ENCODE measurements at regions not wholly inside any gene's neighbourhood (a gene's known extent, or its start where the extent isn't known, plus 50 kb on each side); places are given as distances from the start of the nearest gene placed in this dataset.

DNA sequence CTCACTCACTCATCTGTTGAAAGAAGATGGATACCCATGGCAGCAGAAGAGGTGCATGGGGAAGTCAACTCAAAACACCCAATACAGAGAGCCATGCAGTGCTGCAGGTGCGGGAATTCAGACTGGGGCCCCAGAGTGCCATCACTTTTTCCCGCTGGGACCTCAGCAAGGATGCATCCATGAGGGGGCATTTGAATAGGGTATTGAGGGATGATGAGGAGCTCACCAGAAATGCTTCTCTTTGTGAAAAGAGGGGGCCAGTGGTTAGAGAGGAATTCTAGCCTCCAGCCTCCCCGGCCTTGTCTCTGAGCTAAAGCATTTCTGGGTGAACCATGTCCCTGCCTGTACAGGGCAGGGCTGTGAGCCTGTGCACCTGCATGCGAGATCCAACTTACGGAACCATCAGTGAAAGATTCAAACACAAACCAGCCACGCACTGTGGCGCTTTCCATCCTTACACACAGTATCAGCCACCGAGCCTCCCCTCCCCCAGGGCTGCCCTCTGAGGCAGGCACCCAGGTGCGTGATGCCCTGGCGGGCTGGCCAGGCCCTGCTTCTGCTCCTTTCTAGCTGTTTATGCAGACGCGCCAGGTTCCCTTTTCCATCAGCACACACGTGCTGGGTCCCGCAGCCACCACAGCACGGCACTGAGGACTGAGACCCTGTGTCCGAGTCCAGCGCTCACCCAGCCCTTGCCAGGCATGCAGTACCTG is 1177.2 kb downstream of the BRD1 start:
- DNase-seq (ENCODE audit: low read depth in 2 of 3, low spot score in 2 of 3), result no peak

DNA sequence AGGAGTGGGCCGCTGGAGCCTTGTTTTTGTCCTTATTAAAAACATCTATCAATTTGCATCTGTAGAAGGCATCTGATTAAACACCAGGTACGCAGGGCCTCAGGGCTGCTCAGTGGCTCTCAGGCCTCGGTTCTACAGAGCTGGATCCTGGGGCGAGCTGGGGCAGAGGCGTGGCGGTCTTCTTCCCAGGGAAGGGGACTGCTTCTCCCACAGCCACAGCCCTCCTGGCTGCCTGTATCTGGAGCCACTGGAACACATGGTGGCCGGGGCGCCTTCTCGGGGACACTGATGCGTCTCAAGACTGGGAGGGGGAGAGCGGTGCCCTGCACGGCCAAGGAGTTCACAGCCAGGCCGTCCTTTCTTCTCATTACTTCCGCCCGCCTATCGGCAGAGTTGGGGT is 1178.2 kb downstream of the BRD1 start:
- DNase-seq (ENCODE audit: low read depth in 2 of 3, low spot score in 2 of 3), result no peak

DNA sequence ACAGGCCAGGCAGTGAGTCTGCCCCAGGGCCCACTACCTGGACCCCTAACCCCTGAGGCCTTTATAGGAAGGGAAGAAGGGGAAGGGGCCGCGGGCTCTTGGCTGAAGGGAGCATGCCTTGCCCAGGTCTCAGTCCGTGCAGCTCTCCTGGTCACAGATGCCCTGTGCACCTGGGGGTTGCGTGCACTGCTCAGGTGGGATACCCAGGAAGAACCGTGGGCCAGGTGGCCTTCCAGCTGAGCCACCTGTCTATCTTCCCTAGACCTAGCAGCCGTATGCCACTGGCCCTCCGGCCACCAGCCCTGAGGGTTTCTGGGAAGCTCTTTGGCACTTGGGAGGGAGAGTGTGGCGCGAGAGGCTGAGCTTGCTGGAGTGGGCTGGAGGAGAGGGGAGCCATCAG is 1178.6 kb downstream of the BRD1 start:
- DNase-seq (ENCODE audit: low read depth in 2 of 3, low spot score in 2 of 3), result no peak

DNA sequence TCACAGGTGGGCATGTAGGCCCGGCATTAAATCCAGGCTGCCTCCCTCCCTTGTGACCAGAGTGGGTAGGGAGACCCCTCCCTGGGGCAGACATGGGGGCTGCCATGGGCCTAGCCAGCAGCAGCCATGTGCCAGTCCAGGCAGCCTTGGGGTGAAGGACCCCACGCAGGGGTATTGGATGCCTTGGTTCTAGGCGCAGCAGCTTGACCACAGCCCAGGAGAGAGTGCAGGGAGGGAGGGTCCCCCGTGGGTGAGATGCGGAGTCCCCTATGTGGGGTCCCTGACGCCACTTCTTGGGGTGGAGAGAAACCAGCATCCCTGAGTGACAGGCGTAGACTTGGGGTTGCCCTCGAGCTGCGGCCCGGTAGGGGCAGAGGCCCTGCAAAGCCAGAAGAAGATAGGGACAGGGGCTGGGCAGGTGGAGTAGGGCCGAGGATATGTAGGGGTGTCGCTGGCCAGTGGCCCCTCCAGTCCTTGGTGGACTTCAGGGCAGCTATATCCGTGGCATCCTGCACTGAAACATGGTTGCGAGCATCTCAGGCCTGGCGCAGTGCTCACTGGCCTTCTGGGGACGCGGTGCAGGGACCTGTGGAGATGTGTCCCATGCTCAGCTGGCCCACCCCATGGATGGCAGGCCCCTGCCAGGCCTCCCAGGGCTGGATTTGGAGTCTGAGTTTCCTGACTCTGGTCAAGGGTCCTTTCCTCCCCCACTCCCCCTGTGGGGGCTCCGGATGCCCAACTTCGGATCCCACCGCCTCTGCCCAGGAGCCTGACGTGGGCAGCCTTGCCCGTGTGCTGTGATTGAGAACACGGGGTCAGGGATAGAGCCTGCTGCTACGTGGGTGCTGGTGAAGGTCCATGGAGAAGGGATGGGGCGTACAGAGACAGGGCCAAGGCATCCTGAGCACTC is 1179.8 kb downstream of the BRD1 start:
- no peak for DNase-seq (ENCODE audit: low read depth in 2 of 3, low spot score in 2 of 3)

DNA sequence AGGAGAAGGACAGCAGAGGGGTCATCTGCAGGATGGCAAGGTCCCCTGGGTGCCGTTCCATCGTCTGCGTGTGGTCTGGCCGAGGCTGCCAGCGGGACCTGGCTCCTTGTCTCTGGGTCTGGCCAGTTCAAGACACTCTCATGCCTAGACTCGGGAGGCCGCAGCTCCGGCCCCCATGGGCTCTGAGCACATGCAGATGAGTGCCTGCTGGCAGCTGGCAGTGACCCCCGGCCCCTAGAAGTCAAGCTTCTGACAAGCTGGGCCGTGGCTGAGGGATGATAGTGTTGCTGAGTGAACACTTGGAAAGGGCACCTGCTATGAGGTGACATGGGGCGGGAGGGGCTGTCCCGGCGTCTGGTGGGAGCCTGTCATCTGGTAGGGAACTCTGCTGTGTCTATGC is 1180.6 kb downstream of the BRD1 start:
- DNase-seq (ENCODE audit: low read depth in 2 of 3, low spot score in 2 of 3), result no peak

DNA sequence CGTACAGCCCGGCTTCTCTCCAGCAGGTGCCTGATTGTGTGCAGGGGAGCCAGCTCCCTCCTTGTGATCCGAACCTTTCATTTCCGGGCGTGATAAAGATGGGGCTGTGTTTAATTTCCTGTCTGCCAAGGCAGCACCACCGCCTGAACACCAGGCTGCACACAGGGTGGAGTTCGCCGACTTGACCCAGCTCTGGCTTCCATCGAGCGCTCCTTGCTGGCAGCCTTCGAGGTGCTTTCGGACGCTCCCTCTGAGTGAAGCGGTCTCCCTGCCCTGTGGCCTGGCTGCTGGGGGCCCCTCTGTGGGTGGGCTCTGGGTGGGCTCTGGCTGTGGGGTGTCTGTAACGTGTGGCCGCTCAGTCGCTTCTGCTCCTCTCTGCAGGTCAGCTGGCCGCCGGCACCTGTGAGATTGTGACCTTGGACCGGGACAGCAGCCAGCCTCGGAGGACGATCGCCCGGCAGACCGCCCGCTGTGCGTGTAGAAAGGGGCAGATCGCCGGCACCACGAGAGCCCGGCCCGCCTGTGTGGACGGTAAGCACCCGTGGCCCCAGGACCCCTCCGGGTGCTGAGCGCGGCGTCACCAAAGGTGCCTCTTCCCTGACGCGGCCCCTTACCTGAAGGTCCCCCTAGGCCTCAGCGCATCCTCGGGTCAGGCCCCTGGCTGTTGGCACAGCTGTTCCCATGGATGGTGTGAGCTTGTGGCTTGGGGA is 1181.3 kb downstream of the BRD1 start:
- DNase-seq (ENCODE audit: low read depth in 2 of 3, low spot score in 2 of 3), result no peak

DNA sequence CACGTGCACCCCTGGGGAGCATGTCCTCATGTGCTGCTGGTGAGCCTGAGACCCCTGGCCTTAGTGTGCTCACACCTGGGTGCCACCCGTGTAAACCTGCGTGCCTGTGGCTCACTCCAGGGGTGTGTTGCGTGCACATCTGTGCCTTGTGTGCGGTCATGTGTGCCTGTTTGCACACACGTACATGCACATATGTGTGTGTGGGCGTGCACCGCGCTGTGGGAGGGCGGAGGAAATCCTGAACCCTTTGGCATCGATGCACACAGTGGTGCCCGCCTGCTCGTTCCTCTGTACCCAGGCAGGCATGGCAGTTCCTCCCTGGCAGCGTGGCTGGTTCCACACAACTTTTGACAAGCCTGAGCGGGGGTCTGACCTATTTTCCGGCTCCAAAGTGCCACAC is 1181.9 kb downstream of the BRD1 start:
- no peak for DNase-seq (ENCODE audit: low read depth in 2 of 3, low spot score in 2 of 3)

DNA sequence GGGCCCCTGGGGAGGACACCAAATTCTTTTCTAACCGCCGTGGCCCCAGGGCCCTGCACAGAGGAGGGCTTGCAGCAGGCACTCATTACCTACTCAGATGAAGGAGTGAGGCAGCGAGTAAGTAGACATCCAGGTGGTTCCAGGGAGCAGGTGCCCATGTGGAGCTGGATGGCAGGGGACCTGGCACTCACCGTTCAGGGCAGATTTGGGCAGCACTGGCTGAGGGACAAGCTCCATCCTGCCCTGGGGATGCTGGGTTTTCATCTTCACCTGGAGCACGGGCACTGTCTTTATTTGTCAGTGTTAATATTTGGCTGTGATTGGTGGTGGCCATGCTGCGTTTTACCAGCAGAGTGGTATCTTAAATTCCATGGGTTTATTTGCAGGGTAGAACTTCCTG is 1182.7 kb downstream of the BRD1 start:
- DNase-seq (ENCODE audit: low read depth in 2 of 3, low spot score in 2 of 3), result no peak

DNA sequence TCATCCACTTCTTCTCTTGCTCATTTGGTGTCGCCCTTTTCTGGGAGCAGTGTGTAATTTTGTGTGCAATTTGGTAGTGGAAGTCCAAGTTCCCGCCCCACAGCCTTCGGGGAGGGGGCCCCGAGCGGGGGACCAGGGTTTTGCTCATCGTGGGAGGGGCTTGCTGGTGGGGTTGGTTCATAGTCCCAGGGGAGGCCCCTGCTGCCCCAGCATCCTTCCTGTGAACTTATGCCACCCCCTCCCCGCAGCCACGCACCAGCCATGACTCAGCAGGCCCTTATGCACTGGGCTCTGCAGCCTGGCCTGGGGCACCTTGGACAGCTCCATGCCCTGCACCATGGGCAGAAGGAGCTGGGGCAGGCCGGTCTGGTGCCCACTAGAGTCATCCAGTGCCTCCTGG is 1183.6 kb downstream of the BRD1 start:
- DNase-seq (ENCODE audit: low read depth in 2 of 3, low spot score in 2 of 3), result peak in 2 of 3 donors; percentile 37 to 64

DNA sequence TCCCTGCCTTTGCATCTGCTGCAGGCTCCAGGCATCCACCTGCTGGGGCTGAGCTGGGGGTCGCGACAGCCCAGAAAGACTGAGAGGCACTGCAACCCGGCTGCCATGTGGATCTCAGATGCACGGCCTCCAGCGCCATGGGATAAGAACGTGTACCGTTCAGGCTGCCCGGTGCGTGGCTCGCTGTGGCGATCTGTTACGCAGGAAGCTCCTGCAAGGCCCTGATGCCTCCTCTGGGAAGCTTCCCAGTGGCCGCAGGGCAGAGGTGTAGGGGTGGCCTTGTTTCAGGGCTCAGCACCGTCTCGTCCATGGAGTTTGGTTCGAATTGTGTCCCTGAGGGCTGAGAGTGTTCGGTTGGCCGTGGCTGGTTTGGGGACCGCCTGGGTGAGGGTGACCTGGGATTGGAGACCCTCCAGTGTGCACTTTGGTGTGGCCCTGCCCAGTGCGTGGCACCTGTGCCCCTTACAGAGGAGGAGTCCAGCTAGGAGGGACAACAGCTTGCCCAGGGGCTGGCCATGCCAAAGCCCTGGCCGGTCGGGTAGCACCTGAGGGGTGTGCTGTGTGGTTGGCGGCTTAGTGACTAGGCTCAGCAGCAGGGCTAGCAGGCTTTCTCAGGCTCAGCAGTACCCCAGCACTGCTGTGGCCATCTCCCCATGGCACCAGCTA is 1184.5 kb downstream of the BRD1 start:
- no peak for DNase-seq (ENCODE audit: low read depth in 2 of 3, low spot score in 2 of 3)

DNA sequence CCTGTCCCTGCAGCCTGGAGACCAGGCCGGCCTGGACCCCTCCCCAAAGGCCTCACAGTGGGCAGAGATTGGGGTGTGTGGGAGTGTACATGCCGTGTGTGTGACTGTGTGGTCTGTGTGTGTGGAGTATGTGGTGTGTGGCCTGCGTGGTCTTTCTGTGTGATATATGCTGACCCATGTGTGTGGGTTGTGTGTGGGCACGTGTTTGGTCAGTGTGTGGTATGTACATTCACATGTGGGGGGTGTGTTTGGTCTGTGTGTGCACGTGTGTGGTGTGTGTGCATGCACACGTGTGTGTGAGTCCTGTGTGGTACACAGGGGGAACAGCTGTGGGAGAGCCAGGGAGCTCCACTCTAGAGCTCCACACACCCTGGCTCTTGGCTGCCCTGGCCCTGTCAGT is 1185.1 kb downstream of the BRD1 start:
- no peak for DNase-seq (ENCODE audit: low read depth in 2 of 3, low spot score in 2 of 3)

DNA sequence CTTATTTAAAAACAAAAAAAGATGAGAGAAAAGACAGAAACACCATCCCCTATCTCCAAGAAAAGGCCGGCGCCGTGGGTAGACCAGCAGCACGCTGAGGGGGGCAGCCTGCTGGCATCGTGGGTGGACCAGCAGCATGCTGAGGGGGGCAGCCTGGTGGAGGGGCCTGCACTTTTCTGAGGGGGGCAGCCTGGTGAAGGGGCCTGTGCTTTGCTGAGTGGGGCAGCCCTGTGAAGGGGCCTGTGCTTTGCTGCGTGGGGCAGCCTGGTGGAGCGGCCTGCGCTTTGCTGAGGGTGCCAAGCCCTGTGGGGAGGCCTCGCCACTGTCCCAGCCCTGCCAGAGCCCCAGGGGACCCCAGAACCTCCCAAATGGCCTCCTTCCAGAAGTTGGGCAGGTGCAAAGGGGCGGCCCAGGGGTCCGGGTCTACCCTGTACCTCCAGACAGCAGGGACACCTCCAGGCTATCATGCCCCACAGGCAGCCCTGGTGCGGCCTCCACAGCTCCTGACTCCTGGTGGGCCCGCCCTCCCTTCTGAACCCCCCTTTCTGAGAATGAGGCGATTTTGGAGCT is 1185.7 kb downstream of the BRD1 start:
- no peak for DNase-seq (ENCODE audit: low read depth in 2 of 3, low spot score in 2 of 3)

DNA sequence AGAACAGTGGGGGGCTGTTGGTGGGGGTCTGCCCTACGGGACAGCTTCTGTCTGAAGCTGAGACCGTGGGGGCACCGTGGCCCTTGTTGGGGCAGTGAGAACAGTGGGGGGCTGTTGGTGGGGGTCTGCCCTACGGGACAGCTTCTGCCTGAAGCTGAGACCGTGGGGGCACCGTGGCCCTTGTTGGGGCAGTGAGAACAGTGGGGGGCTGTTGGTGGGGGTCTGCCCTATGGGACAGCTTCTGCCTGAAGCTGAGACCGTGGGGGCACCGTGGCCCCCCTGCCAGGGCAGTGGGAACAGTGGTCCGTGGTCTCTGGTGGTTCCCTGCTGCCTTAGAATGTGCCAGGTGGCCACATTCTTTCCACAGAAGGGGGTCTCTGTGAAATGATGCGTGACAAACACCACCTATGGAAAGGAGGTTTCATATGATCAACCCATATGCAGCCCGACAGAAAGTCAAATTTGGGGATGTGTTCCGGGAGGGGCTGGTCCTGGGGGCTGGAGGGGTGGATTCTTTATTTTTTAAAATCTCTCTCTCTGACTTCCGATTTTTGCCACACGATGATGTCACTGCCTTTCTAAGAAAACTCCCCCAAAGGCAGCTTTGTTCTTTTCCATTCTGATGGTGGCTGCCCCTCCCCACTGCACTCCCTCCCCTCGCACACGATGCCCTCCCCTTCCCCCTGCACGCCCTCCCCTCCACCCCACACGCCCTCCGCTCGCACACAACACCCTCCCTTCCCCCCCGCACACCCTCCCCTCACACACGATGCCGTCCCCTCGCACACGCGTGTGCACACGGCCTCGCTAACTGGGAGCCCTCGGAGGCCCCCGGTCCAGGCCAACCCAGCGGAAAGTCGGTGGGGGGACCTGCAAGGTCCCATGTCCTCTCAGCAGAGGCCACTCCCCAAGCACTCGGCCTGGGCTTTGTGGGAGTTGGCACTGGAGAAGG is 1186.5 kb downstream of the BRD1 start:
- no peak for DNase-seq (ENCODE audit: low read depth in 2 of 3, low spot score in 2 of 3)

DNA sequence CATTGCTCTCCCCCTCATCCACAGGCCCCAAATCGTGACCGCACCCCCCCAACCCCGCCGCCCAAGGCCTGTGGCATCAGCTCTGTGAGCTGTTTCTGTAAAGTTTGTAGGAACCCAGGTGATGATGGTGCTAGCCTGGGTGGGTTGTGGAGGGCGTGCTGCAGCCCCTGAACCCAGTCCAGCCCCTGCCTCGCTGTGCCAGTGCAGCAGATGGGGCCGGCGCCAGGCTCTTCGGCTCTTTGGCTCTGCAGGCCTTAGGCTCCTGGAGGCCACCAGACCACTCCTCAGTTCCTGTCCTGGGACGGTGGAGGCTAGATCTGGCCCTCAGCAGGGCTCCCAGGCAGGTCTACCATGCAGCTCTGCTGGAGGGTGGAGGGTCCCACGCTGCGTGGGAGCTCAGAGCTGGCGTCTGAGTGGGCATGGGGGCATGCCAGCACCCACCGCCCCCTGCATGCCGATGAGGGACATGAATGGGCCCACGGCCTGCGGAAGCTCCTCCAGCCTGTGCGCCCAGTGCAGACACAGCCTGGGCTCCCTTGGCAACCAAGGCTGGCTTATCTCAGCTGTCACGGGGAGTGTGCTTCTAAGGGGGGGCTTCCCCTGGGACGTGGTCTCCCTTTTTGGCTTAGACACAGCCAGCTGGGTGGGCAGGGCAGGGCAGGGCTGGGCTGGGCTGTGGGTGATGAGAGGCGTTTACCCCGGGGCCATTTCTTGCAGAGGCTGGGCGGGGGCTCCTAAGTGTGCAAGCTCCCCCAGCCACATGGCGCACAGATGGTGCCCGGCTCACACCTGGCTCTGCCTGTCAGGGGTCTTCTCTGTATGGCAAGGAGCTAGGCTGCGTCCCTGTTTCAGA is 1187.6 kb downstream of the BRD1 start:
- no peak for DNase-seq (ENCODE audit: low read depth in 2 of 3, low spot score in 2 of 3)

DNA sequence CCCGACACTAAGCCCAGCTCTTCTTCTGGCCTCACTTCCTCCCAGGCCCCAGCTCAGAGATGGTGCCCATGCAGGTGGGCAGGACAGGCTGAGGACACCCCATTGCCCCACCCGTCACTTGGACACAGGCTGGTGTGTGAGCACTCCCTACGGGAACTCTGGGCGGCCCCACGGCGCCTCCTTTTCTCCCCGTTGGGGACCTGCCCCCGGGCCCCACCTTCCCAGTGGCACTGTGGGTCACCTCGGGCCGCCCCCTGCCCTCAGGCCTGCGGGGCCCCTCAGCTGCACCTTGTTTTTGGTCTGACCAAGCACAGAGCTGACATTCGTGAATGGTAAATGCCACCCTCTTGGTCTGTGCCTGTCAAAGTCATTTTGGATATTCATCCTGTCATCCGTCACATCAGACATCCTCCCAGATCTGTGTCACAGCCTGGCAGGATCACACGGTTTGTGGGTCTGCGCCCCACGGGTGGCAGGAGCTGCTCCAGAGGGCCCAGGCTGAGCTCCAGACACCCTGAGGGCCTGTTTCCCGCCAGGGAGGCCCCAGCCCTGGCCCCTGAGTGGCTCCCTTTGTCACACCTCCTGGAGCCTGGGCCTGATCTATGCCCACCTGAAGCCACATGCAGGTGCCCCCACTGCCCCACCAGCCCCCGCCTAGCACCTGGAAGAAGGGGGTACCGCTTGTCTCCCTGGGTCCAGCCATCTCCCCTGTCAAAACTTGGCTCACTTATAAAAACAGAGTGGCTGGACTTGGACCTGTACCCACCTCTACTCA is 1188.5 kb downstream of the BRD1 start:
- no peak for DNase-seq (ENCODE audit: low read depth in 2 of 3, low spot score in 2 of 3)

DNA sequence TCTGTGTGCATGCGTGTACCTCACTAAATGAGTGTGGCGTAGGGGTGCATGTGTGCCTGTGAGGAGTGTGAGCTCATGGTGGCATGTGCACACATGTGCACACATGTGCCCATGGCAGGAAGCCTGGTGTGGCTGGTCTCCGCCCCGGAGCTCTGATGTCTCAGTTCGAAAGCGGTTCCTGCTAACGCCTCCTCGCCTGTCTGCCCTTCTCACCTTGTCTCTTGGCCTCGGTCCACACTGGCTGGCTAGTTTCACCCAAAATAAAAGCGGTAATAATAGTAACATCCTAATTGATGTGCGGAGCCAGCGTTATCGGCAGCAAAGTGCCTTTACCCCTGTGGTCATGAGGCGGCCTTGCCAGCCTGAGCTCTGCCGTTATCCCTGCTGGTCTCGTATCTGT is 1190.4 kb downstream of the BRD1 start:
- DNase-seq (ENCODE audit: low read depth in 2 of 3, low spot score in 2 of 3), result no peak

DNA sequence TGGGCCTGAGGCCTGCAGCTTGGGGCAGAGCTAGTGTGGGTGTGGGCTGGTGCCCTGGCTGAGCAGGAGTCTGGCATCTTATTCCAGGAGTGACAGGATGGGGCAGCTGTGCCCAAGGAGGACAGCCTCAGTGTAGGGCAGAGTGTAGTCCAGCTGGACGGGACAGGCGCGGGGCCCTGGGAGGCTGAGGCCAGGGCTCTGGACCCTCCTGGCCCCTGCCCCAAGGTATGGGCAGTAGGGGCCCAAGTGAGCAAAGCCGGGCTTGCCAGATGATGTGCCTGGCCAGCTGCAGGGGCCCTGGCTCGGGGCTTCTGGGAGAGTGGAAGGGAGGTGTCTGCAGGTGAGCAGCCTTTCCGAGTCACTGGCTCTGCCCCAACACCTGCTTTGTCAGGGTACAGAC is 1190.9 kb downstream of the BRD1 start:
- DNase-seq (ENCODE audit: low read depth in 2 of 3, low spot score in 2 of 3), result no peak

DNA sequence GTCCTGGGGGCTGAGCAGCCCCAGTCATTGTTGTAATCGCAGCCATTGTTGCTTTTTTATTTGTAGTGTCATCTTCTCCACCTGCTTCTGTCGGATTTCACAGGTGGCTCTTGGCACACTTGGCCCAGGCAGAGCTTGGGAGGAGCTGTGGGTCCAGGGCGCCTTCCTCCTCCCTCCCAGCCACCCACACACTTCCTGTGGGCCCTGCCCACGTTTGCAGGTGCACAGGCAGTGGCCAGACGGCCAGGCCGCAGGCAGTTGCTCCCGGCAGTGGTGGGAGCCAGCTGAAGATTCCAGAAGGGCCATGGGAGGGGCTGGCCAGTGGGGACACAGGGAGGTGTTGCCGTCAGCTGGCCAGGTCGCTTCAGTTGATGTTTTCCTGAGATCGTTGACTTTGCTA is 1191.9 kb downstream of the BRD1 start:
- peak in 2 of 3 donors; percentile 1 to 35 for DNase-seq (ENCODE audit: low read depth in 2 of 3, low spot score in 2 of 3)

All from hematopoietic multipotent progenitor cell (in vitro differentiated cells).